BLaER1 treated with 17β-estradiol and CSF1 and Interleukin-3, amounts not matched to agents 10 nM and 100 nM (cell line): ENCODE measurements at regions not wholly inside any gene's neighbourhood (a gene's known extent, or its start where the extent isn't known, plus 50 kb on each side); places are given as distances from the start of the nearest gene placed in this dataset.

Experiments
- H3K27ac ChIP-seq, 11 experiments: shearing (Covaris generic); formaldehyde crosslinking; 2 replicates each; pipeline ENCODE4 v1.8.1; 2022
- H3K27me3 ChIP-seq, 11 experiments: shearing (Covaris generic); formaldehyde crosslinking; 2 replicates each; pipeline ENCODE4 v1.8.1; 2022
- H3K36me3 ChIP-seq, 11 experiments: shearing (Covaris generic); formaldehyde crosslinking; 2 replicates each; pipeline ENCODE4 v1.8.1; 2022
- H3K4me1 ChIP-seq, 10 experiments: shearing (Covaris generic); formaldehyde crosslinking; 2 replicates each; pipeline ENCODE4 v1.8.1; 2022
- H3K4me2 ChIP-seq, 11 experiments: shearing (Covaris generic); formaldehyde crosslinking; 2 replicates each; pipeline ENCODE4 v1.8.1; 2022
- H3K4me3 ChIP-seq, 10 experiments: shearing (Covaris generic); formaldehyde crosslinking; 2 replicates each; pipeline ENCODE4 v1.8.1; 2022
- H3K9ac ChIP-seq, 11 experiments: shearing (Covaris generic); formaldehyde crosslinking; 2 replicates each; pipeline ENCODE4 v1.8.1; 2022
- H3K9me3 ChIP-seq, 11 experiments: shearing (Covaris generic); formaldehyde crosslinking; replicated peaks in 1 of 11; 2 replicates each; pipeline ENCODE4 v1.8.1; 2022
- H4K20me1 ChIP-seq, 11 experiments: shearing (Covaris generic); formaldehyde crosslinking; 2 replicates each; pipeline ENCODE4 v1.8.1; 2022
- Cebpa-rat ChIP-seq, 11 experiments: shearing (Covaris generic); IDR thresholded peaks; 2 replicates each; pipeline ENCODE4 v1.8.1; 2022

GRCh38 chrX:45761920-45762319 lies 561.2 kb upstream of the DIPK2B start:
- Histone ChIP-seq H4K20me1 (peaks cover 0 to 10% (median 3%) of the 10 kb centered on the region in 11 experiments; a peak in 6 of 22 replicates), H3K27me3 (peaks cover 0 to 22% (median 0%) of the 10 kb centered on the region in 11 experiments; a peak in 2 of 22 replicates), H3K36me3 (peaks cover 0 to 78% (median 28%) of the 10 kb centered on the region in 11 experiments; a peak in 14 of 22 replicates), H3K9me3 (no peaks in the 10 kb centered on the region), H3K4me2 (peak overlapping the region; percentile 36 to 95 (median 89)), H3K27ac (peak overlapping the region in 9 of 11 experiments; percentile 83 to 99 (median 96); a peak in 18 of 22 replicates), H3K4me3 (peak overlapping the region in 8 of 10 experiments; percentile 9 to 62 (median 50); a peak in 11 of 20 replicates), H3K4me1 (peaks cover 70 to 92% (median 82%) of the 10 kb centered on the region in 10 experiments), H3K9ac (peak overlapping the region in 9 of 11 experiments; percentile 45 to 92 (median 82); a peak in 18 of 22 replicates)
- no peak for TF ChIP-seq Cebpa-rat (IDR thresholded peaks at IDR 0.05)

- Histone ChIP-seq H3K4me1 (peaks cover 85 to 99% (median 92%) of the 10 kb centered on the region in 10 experiments), H3K27ac (peak overlapping the region in 10 of 11 experiments; percentile 74 to 99 (median 96); a peak in 20 of 22 replicates), H3K9ac (peak overlapping the region in 10 of 11 experiments; percentile 65 to 92 (median 85); a peak in 20 of 22 replicates), H3K4me3 (peak overlapping the region in 9 of 10 experiments; percentile 41 to 62 (median 50); a peak in 18 of 20 replicates), H3K36me3 (peaks cover 0 to 72% (median 22%) of the 10 kb centered on the region in 11 experiments; a peak in 14 of 22 replicates), H3K9me3 (no peaks in the 10 kb centered on the region), H3K4me2 (peak overlapping the region; percentile 77 to 95 (median 91)), H4K20me1 (peaks cover 0 to 10% (median 0%) of the 10 kb centered on the region in 11 experiments; a peak in 6 of 22 replicates), H3K27me3 (peaks cover 0 to 15% (median 0%) of the 10 kb centered on the region in 11 experiments; a peak in 2 of 22 replicates)
- TF ChIP-seq Cebpa-rat (IDR thresholded peaks at IDR 0.05) = no peak
Observed at GRCh38 chrX:45760187-45760742, 559.6 kb upstream of the DIPK2B start.

- H4K20me1 ChIP-seq = peaks cover 0 to 10% (median 0%) of the 10 kb centered on the region in 11 experiments; a peak in 4 of 22 replicates
- TF ChIP-seq Cebpa-rat (IDR thresholded peaks at IDR 0.05) = peak in 1 of 11 experiments; percentile 56; a peak in 1 of 22 replicates
- no peaks in the 10 kb centered on the region; a peak in 2 of 22 replicates for H3K9me3 ChIP-seq
- peaks cover 0 to 15% (median 0%) of the 10 kb centered on the region in 11 experiments; a peak in 2 of 22 replicates for H3K27me3 ChIP-seq
- peaks cover 97 to 100% (median 98%) of the 10 kb centered on the region in 10 experiments for H3K4me1 ChIP-seq
- H3K27ac ChIP-seq = peak overlapping the region; percentile 43 to 99 (median 96); a peak in 21 of 22 replicates
- peak overlapping the region; percentile 29 to 62 (median 49); a peak in 19 of 20 replicates for H3K4me3 ChIP-seq
- H3K36me3 ChIP-seq = peaks cover 0 to 72% (median 23%) of the 10 kb centered on the region in 11 experiments; a peak in 14 of 22 replicates
- peak overlapping the region; percentile 77 to 95 (median 91) for H3K4me2 ChIP-seq
- peak overlapping the region; percentile 40 to 92 (median 85); a peak in 20 of 22 replicates for H3K9ac ChIP-seq
Observed at GRCh38 chrX:45758738-45759397, 558.2 kb upstream of the DIPK2B start.

GRCh38 chrX:45758319-45758718 lies 557.6 kb upstream of the DIPK2B start:
- H3K4me3 ChIP-seq = peak overlapping the region; percentile 29 to 62 (median 49); a peak in 19 of 20 replicates
- H3K27ac ChIP-seq = peak overlapping the region; percentile 43 to 99 (median 96); a peak in 21 of 22 replicates
- peak overlapping the region; percentile 40 to 92 (median 85); a peak in 20 of 22 replicates for H3K9ac ChIP-seq
- H3K4me2 ChIP-seq = peak overlapping the region; percentile 77 to 95 (median 91)
- no peaks in the 10 kb centered on the region; a peak in 2 of 22 replicates for H3K9me3 ChIP-seq
- peak in 6 of 11 experiments; percentile 27 to 78 (median 56); a peak in 8 of 22 replicates for TF ChIP-seq Cebpa-rat (IDR thresholded peaks at IDR 0.05)
- peaks cover 95 to 100% (median 97%) of the 10 kb centered on the region in 10 experiments for H3K4me1 ChIP-seq
- peaks cover 0 to 66% (median 19%) of the 10 kb centered on the region in 11 experiments; a peak in 14 of 22 replicates for H3K36me3 ChIP-seq
- peaks cover 0 to 13% (median 0%) of the 10 kb centered on the region in 11 experiments; a peak in 2 of 22 replicates for H3K27me3 ChIP-seq
- H4K20me1 ChIP-seq = peaks cover 0 to 6% (median 0%) of the 10 kb centered on the region in 11 experiments; a peak in 4 of 22 replicates

- no peaks in the 10 kb centered on the region; a peak in 2 of 22 replicates for H3K9me3 ChIP-seq
- TF ChIP-seq Cebpa-rat (IDR thresholded peaks at IDR 0.05) = no peak
- peak overlapping the region in 10 of 11 experiments; percentile 74 to 99 (median 96); a peak in 20 of 22 replicates for H3K27ac ChIP-seq
- peak overlapping the region in 8 of 11 experiments; percentile 82 to 92 (median 86); a peak in 16 of 22 replicates for H3K9ac ChIP-seq
- peaks cover 0 to 68% (median 24%) of the 10 kb centered on the region in 11 experiments; a peak in 14 of 22 replicates for H3K36me3 ChIP-seq
- peaks cover 0 to 12% (median 0%) of the 10 kb centered on the region in 11 experiments; a peak in 2 of 22 replicates for H3K27me3 ChIP-seq
- peaks cover 0 to 6% (median 0%) of the 10 kb centered on the region in 11 experiments; a peak in 2 of 22 replicates for H4K20me1 ChIP-seq
- H3K4me2 ChIP-seq = peak overlapping the region; percentile 77 to 95 (median 91)
- peaks cover 95 to 100% (median 97%) of the 10 kb centered on the region in 10 experiments for H3K4me1 ChIP-seq
- H3K4me3 ChIP-seq = peak overlapping the region in 8 of 10 experiments; percentile 7 to 62 (median 37); a peak in 10 of 20 replicates
Observed at GRCh38 chrX:45757272-45757671, 556.6 kb upstream of the DIPK2B start.

GRCh38 chrX:45756557-45756956 lies 555.9 kb upstream of the DIPK2B start:
- Histone ChIP-seq H3K9me3 (no peaks in the 10 kb centered on the region; a peak in 2 of 22 replicates), H3K27ac (peak overlapping the region in 10 of 11 experiments; percentile 74 to 99 (median 96); a peak in 20 of 22 replicates), H3K9ac (peak overlapping the region in 8 of 11 experiments; percentile 82 to 92 (median 86); a peak in 16 of 22 replicates), H3K4me2 (peak overlapping the region; percentile 77 to 95 (median 91)), H3K4me1 (peaks cover 95 to 100% (median 97%) of the 10 kb centered on the region in 10 experiments), H3K27me3 (peaks cover 0 to 5% (median 0%) of the 10 kb centered on the region in 11 experiments; a peak in 2 of 22 replicates), H3K36me3 (peaks cover 0 to 68% (median 25%) of the 10 kb centered on the region in 11 experiments; a peak in 14 of 22 replicates), H4K20me1 (peaks cover 0 to 6% (median 0%) of the 10 kb centered on the region in 11 experiments; a peak in 2 of 22 replicates), H3K4me3 (peak overlapping the region in 8 of 10 experiments; percentile 5 to 48 (median 33); a peak in 8 of 20 replicates)
- no peak for TF ChIP-seq Cebpa-rat (IDR thresholded peaks at IDR 0.05)

GRCh38 chrX:45755703-45756102 lies 555.0 kb upstream of the DIPK2B start:
- H3K9me3 ChIP-seq = no peaks in the 10 kb centered on the region; a peak in 2 of 22 replicates
- peak overlapping the region in 10 of 11 experiments; percentile 20 to 99 (median 96); a peak in 19 of 22 replicates for H3K27ac ChIP-seq
- H3K27me3 ChIP-seq = no peaks in the 10 kb centered on the region; a peak in 1 of 22 replicates
- peaks cover 0 to 6% (median 0%) of the 10 kb centered on the region in 11 experiments; a peak in 2 of 22 replicates for H4K20me1 ChIP-seq
- peaks cover 0 to 68% (median 31%) of the 10 kb centered on the region in 11 experiments; a peak in 15 of 22 replicates for H3K36me3 ChIP-seq
- peak overlapping the region; percentile 77 to 95 (median 91) for H3K4me2 ChIP-seq
- peaks cover 95 to 100% (median 97%) of the 10 kb centered on the region in 10 experiments for H3K4me1 ChIP-seq
- TF ChIP-seq Cebpa-rat (IDR thresholded peaks at IDR 0.05) = peak in 3 of 11 experiments; percentile 14 to 37 (median 17); a peak in 1 of 22 replicates
- H3K4me3 ChIP-seq = peak overlapping the region in 3 of 10 experiments; percentile 4 to 35 (median 31); a peak in 3 of 20 replicates
- peak overlapping the region in 8 of 11 experiments; percentile 31 to 92 (median 84); a peak in 15 of 22 replicates for H3K9ac ChIP-seq
